Transverse colon (tissue), 3 donors: ENCODE measurements at regions not wholly inside any gene's neighbourhood (a gene's known extent, or its start where the extent isn't known, plus 50 kb on each side); places are given as distances from the start of the nearest gene placed in this dataset.

Source experiments
- CTCF ChIP-seq, 5 experiments: fragments of 200-600 bp in 3 of 5; fragments of 450-650 bp in 2 of 5; sonication (generic) in 3 of 5; IDR thresholded peaks; 1 replicate in 2 of 5; 2 replicates in 3 of 5; pipeline ENCODE4 v1.5.1; 2016 to 2017; ENCODE audit warnings: antibody characterized with exemption in 5 of 5, inconsistent platforms in 3 of 5, mild to moderate bottlenecking in 2 of 5, moderate library complexity in 1 of 5
- EP300 ChIP-seq: sonication (generic); formaldehyde crosslinking; IDR thresholded peaks from one replicate; pipeline ENCODE4 v1.6.1; 2017; ENCODE audit warnings: antibody characterized with exemption, low read depth

GRCh38 chr3:162170581-162170980 is 674.0 kb downstream of the OTOL1 start:
- TF ChIP-seq CTCF (IDR thresholded peaks at IDR 0.05) (no peak), EP300 (no peak)
